HG03575 (cell line): ENCODE measurements at regions not wholly inside any gene's neighbourhood (a gene's known extent, or its start where the extent isn't known, plus 50 kb on each side); places are given as distances from the start of the nearest gene placed in this dataset.

Source experiments
- ATAC-seq: cut with Tn5 transposase; IDR thresholded peaks from one replicate; pipeline ENCODE4 v1.9.1; 2021; ENCODE audit not compliant: unreplicated experiment, insufficient number of reproducible peaks, low FRiP score; ENCODE audit errors: extremely low read depth

DNA sequence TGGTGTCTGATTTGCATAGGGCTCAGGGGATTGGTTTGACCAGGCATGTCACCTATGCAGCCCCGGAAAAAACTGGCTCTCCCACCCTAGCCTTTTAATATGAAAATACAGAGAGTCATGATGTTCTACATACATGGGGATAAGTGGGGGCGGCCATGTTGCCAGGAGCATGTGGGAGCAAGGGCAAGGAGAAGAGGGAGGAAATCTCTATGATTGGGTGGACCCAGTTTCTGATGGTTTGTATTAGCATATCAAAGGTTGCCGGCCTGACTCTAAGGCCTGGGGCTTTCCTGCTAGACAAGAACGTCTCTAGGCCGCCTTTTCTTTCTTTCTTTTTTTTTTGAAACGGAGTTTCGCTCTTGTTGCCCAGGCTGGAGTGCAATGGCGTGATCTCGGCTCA, 123.4 kb upstream of the CPSF6 start:
- ATAC-seq = no peak

DNA sequence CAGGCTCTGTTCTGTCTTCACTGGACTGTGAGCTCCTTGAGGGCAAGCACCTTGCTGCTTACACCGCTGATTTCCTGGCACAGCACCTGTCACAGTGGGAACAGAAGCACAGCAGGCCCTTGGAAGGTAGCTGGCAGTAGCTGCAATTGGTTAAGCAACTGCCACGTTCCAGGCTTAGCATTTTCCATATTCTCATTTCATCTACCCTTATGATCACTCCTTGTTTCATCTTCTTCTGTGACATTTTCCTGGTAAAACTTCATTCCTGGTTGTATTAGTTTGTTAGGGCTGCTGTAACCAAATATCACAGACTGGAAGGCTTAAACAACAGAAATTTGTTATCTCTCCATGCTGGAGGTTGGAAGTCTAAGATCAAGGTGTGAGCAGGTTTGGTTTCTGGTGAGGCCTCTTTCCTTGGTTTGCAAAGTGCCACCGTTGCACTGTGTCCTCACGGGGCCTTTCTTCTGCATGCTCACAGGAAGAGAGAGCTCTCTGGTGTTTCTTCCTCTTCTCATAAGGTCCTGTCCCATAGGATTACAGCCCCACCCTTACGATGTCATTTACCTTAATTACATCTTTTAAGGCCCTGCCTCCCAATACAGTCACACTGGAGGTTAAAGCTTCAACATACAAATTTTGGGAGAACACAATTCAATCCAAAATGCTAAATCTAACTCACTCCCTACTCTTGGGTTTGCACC, 121.7 kb upstream of the CPSF6 start:
- ATAC-seq = no peak

DNA sequence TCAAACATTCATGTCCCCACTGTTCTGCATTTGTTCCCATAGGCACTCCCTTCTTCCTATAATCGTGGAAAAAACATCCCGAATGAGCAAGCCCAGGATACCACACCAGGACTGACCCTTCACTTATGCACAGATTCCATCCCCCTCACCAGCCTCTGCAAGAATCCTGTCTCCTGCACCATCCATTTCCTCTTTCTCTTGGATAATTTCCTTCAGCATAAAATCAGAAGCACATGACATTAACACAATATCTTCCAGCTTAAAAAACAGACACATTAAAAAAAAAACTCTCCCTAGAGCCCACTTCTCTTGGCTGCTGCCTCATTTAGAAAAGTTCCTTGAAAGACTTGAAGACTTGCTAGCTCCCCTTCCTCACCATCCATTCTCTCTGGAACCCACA, 120.9 kb upstream of the CPSF6 start:
- ATAC-seq = no peak

DNA sequence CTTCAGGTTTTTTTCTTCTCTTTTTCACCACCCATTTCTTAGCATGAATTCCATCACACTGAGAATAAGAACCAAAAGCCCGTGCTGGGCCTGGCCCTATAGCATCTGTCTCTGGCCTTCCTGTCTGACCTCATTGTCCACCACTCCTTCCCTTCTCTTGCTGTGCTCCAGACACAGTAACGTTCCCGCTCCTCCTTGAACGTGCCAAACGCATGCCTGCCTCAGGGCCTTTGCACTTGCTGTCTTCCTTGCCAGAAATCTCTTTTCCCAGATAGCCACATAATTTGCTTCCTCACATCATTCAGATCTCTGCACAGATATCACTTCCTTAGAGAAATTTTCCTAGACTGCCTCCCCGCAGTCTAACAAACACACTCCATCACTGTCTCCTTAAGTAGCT, 119.6 kb upstream of the CPSF6 start:
- ATAC-seq = no peak

GRCh38 chr12:69120354-69120753, 119.0 kb upstream of the CPSF6 start:
- no peak for ATAC-seq

DNA sequence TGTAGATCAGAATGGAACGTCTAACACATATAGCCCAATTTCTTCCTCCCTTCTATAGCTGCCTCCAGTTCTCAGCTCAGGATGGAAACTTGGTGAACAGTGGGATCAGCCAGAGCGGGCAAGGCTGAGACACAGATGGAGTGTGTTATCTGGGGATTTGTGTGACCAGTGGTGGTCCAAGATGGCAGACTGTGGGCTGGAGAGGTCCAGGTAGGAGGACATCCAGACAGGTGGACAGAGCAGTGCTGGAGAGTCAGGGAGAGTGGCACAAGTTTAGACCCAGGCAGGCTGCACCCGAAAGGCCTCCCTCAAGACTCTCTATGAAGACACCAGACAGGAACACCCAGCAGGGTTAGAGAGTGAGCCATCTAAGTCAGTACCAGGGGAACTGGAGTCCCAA, 116.1 kb upstream of the CPSF6 start:
- ATAC-seq = no peak

DNA sequence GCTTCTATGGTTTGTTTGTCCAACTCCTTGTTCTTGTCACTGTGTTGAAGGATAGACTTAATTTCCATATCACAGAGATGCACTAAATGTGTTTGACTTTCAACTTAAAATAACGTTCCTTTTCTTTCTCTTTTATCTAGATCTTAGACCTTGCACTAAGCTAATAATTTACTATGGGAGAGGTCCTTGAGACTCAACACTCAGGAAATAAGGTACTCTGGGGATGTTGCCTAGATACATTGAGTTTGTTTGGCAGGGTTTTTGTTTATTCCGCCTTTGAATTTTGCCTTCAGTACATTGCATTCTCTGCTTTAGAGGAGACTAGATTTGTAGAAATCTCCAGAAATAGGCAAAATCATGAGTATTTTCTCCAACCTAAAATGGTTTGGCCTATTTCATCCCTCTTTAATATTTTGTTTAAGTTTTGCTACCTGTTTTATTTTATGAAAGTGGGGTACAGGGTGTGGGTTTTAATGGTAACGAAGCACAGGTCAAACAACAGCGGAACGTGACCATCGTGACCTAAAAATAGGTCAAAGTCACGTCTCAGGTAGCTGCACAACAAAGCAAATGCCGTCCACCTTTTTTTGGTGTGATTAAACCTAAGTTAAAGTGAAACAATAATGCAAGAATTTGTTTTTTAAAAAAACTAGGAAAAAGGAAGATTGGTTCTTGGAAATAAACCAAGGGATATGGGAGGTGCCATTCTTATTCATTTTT, 115.3 kb upstream of the CPSF6 start:
- ATAC-seq = no peak

- ATAC-seq = no peak
These were observed 110.4 kb upstream of the CPSF6 start for GRCh38 chr12:69129017-69129416.

DNA sequence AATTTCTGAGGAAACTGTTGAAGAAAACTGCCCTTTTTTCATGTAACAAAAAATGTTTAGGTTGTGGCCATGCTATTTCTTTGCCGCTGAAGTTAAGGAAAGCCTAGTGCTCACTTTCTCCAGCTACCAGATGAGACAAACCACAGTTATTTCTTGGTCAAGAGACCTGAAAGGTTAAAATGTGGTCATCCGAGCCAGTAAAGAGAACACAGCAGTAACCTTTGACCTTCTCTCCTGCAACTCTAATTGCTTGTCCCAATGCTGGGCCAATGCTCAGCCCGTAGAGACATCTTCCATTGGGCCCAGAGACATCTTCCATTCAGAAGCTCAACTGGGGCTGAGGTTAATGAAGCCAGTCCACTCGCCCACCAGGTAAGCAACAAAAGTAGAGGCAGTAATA, 109.8 kb upstream of the CPSF6 start:
- no peak for ATAC-seq

DNA sequence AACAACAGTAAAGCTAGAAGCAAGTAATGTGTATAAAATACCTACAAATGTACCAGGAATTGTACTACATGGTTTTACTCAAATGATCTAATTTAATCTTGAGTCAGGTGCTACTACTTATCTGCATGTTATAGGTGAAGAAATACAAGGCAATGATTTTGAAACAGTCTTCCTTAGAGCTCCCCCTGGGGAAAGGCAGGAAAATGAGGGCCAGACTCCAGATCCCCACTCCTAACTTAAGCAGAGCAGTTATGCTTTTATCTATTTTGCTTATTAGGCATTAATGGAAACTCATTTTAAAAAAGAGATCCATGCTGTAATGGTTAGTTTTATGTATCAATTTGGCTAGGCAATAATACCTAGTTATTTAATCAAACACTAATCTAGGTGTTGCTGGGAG, 109.3 kb upstream of the CPSF6 start:
- no peak for ATAC-seq

DNA sequence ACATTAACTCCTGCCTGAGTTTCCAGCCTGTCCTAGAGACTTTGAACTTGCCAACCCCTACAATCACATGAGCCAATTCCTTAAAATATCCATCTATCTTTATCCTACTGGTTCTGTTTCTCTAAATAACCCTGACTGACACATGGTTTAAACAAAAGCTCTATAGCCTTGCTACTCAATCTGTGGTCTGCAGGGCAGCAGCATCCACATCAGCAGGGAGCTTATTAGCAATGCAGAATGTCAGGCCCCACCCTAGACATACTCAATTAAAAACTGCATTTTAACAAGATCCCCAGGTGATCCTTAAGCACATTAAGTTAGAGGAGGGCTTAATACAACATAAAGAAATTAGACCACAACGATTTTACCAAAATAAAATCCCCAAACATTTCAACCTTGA, 108.3 kb upstream of the CPSF6 start:
- no peak for ATAC-seq

GRCh38 chr12:69136931-69137613, 102.3 kb upstream of the CPSF6 start:
- no peak for ATAC-seq

DNA sequence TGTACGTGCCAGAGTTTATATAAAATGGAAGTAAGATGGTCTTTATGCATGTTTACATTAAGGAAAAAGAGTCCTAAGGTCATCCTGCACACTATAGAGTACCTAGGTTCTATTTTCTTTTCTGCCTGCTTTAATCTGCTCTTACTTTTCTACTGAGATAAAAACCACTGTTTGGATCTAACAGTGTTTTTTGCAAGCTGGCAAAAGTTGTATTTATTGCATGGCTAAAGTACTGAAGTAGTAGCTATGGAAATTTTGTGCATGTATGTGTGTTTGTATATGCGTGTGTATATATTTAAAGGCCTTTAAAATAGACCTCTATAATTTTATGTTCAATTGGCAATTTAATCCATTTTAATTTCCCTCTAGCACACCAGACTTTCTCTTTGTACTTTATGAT, 98.3 kb upstream of the CPSF6 start:
- ATAC-seq = no peak

DNA sequence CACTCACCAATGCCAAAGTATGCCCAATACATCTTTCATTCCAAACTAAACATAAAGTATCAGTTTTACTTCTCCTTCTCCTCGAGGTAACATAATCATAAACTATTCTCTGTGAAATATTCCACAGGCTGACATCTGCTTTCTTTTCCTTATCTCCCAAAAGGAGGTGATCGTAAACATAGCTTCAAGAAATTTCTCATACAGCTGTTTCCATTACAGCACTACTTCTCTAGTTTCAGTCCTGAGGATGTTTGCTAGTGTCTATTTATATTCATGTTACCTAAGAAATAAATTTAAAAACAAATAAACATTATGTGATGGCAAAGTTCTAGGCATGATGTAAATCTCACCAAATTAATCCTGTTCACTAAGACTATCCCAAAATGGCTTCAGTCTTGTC, 90.1 kb upstream of the CPSF6 start:
- no peak for ATAC-seq

DNA sequence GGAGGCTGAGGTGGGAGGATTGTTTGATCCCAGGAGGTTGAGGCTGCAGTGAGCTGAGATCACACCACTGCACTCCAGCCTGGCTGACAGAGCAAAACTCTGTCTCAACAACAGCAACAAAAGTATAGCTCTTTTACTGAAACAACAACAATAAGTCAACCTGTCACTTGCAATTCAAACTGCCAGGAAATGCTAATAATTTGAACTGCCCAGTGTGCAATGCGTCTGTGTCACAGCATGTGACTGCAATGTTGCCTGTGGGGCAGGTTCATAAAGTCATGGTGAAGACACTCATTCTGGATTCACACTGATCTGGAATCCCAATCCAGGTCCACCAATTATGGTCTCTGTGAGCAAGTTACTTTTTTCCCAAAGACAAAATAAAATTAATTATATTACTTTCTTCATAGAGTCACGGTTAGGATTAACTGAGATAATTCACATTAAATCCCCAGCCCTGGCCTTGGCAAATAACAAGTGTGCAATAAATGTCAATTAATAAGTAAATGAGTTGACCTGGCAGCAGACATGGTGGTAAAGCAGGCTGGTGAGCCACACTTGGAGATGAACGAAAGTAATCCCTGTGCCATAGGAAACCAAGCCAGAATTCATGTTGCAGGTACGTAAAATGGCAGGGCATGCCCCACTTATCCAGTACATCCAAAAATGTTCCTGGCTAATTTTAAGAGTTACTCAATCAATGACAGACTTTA, 89.1 kb upstream of the CPSF6 start:
- no peak for ATAC-seq

GRCh38 chr12:69150796-69151127, 88.6 kb upstream of the CPSF6 start:
- no peak for ATAC-seq

DNA sequence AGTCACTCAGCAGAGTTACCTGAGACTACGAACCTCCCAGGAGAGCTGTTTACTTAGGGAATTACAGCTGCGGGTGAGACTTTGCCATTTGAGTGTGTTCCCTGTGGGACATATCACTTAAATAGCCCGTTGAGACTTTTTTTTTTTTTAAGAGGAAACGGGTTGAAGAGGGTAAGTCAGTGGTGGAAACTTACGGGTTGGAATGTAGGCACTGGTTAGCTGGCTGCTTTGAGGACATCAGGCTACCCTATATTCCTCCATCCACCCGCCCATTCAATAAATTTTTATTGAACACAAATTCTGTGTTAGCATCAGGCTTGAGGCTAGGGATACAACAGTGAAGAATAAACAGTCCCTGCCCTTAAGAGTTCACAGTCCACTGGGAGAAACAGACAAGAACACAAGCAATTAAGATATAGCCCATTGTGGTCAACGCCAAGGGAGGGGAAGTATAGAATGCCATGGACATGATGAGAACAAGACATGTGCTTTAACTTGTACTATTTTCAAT, 88.1 kb upstream of the CPSF6 start:
- no peak for ATAC-seq

DNA sequence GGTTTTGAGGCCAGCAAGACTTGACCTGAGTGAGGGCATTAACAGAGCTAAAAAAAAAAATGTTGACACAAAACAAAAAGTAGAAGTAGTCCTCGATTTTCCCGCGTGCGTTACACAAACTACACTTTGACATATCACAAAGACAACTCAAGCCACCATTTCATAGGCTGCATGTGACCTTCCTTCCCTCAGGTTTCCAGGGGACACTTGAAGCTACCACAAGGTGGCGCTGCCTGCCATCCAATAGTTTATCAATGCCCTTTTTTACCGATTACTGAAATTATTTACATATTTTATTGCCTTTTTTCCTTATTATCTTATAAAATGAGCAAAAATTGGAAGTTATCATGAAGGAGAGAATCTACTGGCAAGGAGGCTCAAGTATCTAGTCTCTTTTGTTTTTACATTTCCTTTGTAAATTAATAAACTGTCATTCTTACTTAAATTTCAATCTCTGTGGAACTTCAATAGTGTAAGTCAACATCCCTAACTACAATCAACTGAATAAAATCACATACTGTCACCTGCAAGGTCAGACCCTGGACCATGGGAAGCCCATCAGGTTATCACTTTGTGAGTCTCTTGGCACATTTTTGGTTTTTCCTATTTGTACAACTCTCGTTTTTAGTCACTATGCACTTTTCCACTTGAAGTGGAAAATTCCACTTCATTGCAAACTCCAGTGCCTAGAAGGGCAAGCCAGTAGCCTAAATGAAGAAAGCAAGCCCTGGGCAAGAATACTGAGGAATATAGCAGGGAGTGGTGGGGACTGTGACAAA, 84.6 kb upstream of the CPSF6 start:
- no peak for ATAC-seq
